Upper lobe of left lung (tissue), 6 donors: ENCODE measurements at regions not wholly inside any gene's neighbourhood (a gene's known extent, or its start where the extent isn't known, plus 50 kb on each side); places are given as distances from the start of the nearest gene placed in this dataset.

Experiments
- ATAC-seq, 2 donors: fragments of 200-7000 bp; cut with Tn5 transposase; one replicate each; pipeline ENCODE4 v1.9.1; 2022; ENCODE audit warnings: mild to moderate bottlenecking in 2 of 2, moderate library complexity in 2 of 2; ENCODE audit not compliant: low FRiP score in 2 of 2
- DNase-seq, 2 donors: peaks; one replicate each; pipeline ENCODE4 v3.0.0-alpha.2; 2019 to 2020
- H3K27ac ChIP-seq, 4 donors: fragments of 200-600 bp; sonication (generic); one replicate each; pipeline ENCODE4 v1.5.1; 2016 to 2019
- H3K27me3 ChIP-seq, 4 donors: fragments of 200-600 bp; sonication (generic); one replicate each; pipeline ENCODE4 v1.5.1; 2017 to 2019
- H3K36me3 ChIP-seq, 4 donors: fragments of 200-600 bp; sonication (generic); one replicate each; pipeline ENCODE4 v1.5.1; 2016 to 2019
- H3K4me1 ChIP-seq, 4 donors: fragments of 200-600 bp; sonication (generic); one replicate each; pipeline ENCODE4 v1.5.1; 2018 to 2019
- H3K4me3 ChIP-seq, 4 donors: fragments of 200-600 bp; sonication (generic); one replicate each; pipeline ENCODE4 v1.5.1; 2017 to 2019; ENCODE audit warnings: mild to moderate bottlenecking in 2 of 4, moderate library complexity in 1 of 4
- H3K9me3 ChIP-seq, 4 donors: fragments of 200-600 bp; sonication (generic); one replicate each; pipeline ENCODE4 v1.5.1; 2018 to 2019
- CTCF ChIP-seq, 6 experiments: fragments of 450-650 bp in 4 of 6; fragments of 200-600 bp in 2 of 6; sonication (generic) in 2 of 6; IDR thresholded peaks; one replicate each; pipeline ENCODE4 v1.5.1; 2016 to 2019; ENCODE audit warnings: antibody characterized with exemption in 6 of 6
- EP300 ChIP-seq, 4 donors: sonication (generic); formaldehyde crosslinking; IDR thresholded peaks; one replicate each; pipeline ENCODE4 v1.5.1; 2017; ENCODE audit warnings: antibody characterized with exemption in 4 of 4, control low read depth in 2 of 4
- POLR2A ChIP-seq, 4 donors: fragments of 450-650 bp; IDR thresholded peaks; one replicate each; pipeline ENCODE4 v1.5.1; 2016 to 2017; ENCODE audit warnings: antibody characterized with exemption in 4 of 4, mild to moderate bottlenecking in 2 of 4
- POLR2AphosphoS5 ChIP-seq, 2 donors: sonication (generic); formaldehyde crosslinking; IDR thresholded peaks; one replicate each; pipeline ENCODE4 v1.5.1; 2017; ENCODE audit warnings: antibody characterized with exemption in 2 of 2
- WGBS, 2 donors: methylation state at CpG; one replicate each; pipeline ENCODE4 v1.1.5; 2017 to 2018; 5-methylcytosine and 5-hydroxymethylcytosine counted together
- donor health status: DM: no; HTN: no; CAD: no; lungs with moderate emphysema.
- donor health status: DM: no; HTN: yes; CAD: no; lungs with severe emphysema.

- no peaks in the 10 kb centered on the region for H3K36me3 ChIP-seq
- no peak for ATAC-seq
- H3K4me3 ChIP-seq: no peak overlapping the region
- no peaks in the 10 kb centered on the region for H3K9me3 ChIP-seq
- H3K27me3 ChIP-seq: no peaks in the 10 kb centered on the region
- DNase-seq: no peak
- H3K4me1 ChIP-seq: no peaks in the 10 kb centered on the region
- WGBS, 2 donors: 76 to 86% methylated on average over 5 of the region's 5 CpGs
- H3K27ac ChIP-seq: no peak overlapping the region
- TF ChIP-seq POLR2AphosphoS5 (IDR thresholded peaks at IDR 0.05) (no peak), CTCF (IDR thresholded peaks at IDR 0.05) (no peak)
Observed at GRCh38 chr2:151157000-151157735, 104.5 kb downstream of the RBM43 start.

DNA sequence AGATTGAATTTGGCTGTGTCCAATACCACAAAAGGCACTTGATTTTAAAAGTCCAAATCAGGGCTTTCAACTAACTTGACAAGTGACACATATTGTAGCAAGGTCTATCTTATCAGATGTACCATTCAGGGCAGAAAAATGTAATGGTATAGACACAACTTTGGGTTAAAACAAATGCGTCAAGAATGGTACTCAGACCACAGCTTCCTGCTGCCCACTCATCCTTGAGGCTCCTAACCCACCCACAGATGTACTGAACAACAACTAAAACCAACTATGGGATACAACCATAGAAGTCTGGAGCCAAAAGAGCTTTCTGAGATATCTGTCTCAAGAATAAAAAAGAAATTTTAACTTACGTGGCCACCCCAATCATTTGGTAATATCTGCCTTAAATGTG lies 105.2 kb downstream of the RBM43 start:
- H3K27ac ChIP-seq: no peak overlapping the region
- H3K4me1 ChIP-seq: no peaks in the 10 kb centered on the region
- H3K36me3 ChIP-seq: no peaks in the 10 kb centered on the region
- H3K27me3 ChIP-seq: no peaks in the 10 kb centered on the region
- no peak for DNase-seq
- 61 to 86% methylated on average over 2 of the region's 2 CpGs for WGBS, 2 donors
- H3K9me3 ChIP-seq: no peaks in the 10 kb centered on the region
- no peak overlapping the region for H3K4me3 ChIP-seq
- no peak for ATAC-seq
- TF ChIP-seq EP300 (IDR thresholded peaks at IDR 0.05) (no peak), POLR2AphosphoS5 (IDR thresholded peaks at IDR 0.05) (no peak), POLR2A (IDR thresholded peaks at IDR 0.05) (no peak), CTCF (IDR thresholded peaks at IDR 0.05) (no peak)

DNA sequence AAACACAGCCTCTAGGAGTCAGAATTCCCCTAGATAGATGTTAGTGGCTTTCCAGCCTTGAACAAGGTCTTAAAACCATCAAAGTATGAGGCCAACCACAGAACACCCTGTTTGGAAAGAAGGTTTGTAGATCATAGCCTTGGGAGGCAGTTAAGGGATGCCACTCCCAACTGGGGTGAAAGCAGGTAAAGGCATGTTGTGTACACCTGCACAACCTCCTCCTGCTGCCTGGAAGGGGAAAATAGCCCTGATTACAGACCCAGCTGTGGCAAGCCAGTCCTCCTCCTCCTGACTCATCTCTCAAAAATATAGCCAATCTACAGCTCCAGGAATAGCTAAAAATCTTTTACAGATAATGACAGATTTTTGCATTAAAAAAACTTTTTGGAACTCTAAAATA lies 108.1 kb downstream of the RBM43 start:
- Histone ChIP-seq H3K9me3 (no peaks in the 10 kb centered on the region), H3K36me3 (no peaks in the 10 kb centered on the region), H3K4me3 (no peak overlapping the region), H3K4me1 (no peaks in the 10 kb centered on the region), H3K27me3 (no peaks in the 10 kb centered on the region), H3K27ac (no peak overlapping the region)
- DNase-seq: no peak
- no peak for ATAC-seq
- no peak for TF ChIP-seq EP300 (IDR thresholded peaks at IDR 0.05)
- no peak for TF ChIP-seq POLR2A (IDR thresholded peaks at IDR 0.05)
- TF ChIP-seq POLR2AphosphoS5 (IDR thresholded peaks at IDR 0.05): no peak
- no peak for TF ChIP-seq CTCF (IDR thresholded peaks at IDR 0.05)

DNA sequence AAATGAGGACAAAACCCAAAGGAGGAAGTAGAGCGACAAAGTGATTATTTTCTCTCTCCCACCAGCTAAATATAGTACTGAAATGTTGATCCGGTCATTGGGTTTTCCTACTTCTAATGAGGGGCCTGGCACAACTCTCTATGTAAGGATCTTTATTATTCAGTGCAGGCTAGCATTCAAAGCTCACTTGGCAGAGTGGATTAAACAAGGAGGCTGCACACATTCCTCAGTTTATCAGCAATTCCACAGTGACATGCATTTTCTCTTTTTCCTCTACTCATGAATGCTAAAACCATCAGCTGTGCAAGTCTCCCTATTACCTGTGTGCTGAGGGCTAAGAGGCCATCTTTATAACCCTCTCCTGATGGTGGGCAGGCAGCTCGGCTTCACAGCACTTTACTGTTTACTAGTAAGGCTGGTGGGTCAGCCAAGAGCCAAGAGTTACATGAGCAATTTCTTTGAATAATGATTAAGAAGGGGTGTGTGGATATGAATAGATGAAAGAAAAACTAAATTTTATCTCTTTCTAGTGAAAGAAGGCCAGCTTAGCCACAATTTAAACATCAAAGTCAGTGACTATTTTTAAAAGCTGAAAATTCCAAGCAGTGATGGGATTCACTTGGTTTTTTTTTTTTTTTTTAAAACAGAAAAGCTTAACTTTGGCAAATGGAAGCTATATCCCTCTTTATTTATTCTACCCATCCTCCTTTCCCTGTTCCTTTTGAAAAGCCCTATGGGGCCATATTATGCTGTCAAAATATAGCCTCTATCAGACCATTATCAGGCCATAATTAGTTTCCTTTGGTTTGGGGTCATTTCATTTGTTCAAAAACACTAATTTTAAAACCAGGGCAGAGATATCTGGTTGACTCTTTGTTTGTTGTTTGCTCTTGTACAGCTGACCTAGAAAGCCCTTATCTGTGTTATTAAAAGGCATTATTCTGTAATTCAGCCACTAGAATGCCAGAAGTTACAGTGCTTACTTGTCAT lies 111.0 kb downstream of the RBM43 start:
- Histone ChIP-seq H3K4me3 (no peak overlapping the region), H3K27ac (no peak overlapping the region), H3K4me1 (no peaks in the 10 kb centered on the region), H3K36me3 (no peaks in the 10 kb centered on the region), H3K27me3 (no peaks in the 10 kb centered on the region), H3K9me3 (no peaks in the 10 kb centered on the region)
- no peak for DNase-seq
- ATAC-seq: no peak
- TF ChIP-seq CTCF (IDR thresholded peaks at IDR 0.05): no peak
- TF ChIP-seq EP300 (IDR thresholded peaks at IDR 0.05): no peak
- TF ChIP-seq POLR2A (IDR thresholded peaks at IDR 0.05): no peak
- no peak for TF ChIP-seq POLR2AphosphoS5 (IDR thresholded peaks at IDR 0.05)
- WGBS, 2 donors: 22 to 24% methylated on average over 3 of the region's 3 CpGs
